ENCODE measurements at regions not wholly inside any gene's neighbourhood (a gene's known extent, or its start where the extent isn't known, plus 50 kb on each side); places are given as distances from the start of the nearest gene placed in this dataset.

GRCh38 chr4:74539044-74539790, 94.3 kb downstream of the AREG start:
- Histone ChIP-seq H3K27ac (ENCODE audit: low read depth, low read length, poor library complexity, severe bottlenecking) (no peak overlapping the region), H3K4me3 (ENCODE audit: low read depth, low read length, poor library complexity, severe bottlenecking) (no peak overlapping the region), H3K4me2 (ENCODE audit: low read length) (no peak overlapping the region), H4K20me1 (ENCODE audit: insufficient read depth, low read length) (no peaks in the 10 kb centered on the region), H3K4me1 (ENCODE audit: insufficient read depth, low read length, poor library complexity, severe bottlenecking) (no peaks in the 10 kb centered on the region), H3K9me2 (ENCODE audit: insufficient read depth, low read length) (no peaks in the 10 kb centered on the region), H3K79me2 (ENCODE audit: insufficient read depth, low read depth, low read length) (no peaks in the 10 kb centered on the region), H2AFZ (ENCODE audit: low read length) (no peak overlapping the region), H3K36me3 (ENCODE audit: insufficient read depth, low read length) (no peaks in the 10 kb centered on the region), H3K9me3 (ENCODE audit: low read length) (no peaks in the 10 kb centered on the region)
- no peak for DNase-seq (ENCODE audit: low spot score)
- no peak for TF ChIP-seq EZH2phosphoT487 (IDR thresholded peaks at IDR 0.05; ENCODE audit: borderline replicate concordance, low read depth, low read length)
- TF ChIP-seq CTCF (conservative IDR thresholded peaks at IDR 0.05; ENCODE audit: low read length), result no peak
- CTCF ChIA-PET (ENCODE audit: unreplicated experiment), result no interaction called here
- BruUV-seq (replicated peaks), result no TSS peak
- POLR2A ChIA-PET, result no interaction called here
- intact Hi-C loops (cut with micrococcal nuclease; ENCODE audit: unreplicated experiment), result no loop called here

GRCh38 chr4:74540193-74540592, 95.3 kb downstream of the AREG start:
- Histone ChIP-seq H2AFZ (ENCODE audit: low read length) (no peak overlapping the region), H3K27ac (ENCODE audit: low read depth, low read length, poor library complexity, severe bottlenecking) (no peak overlapping the region), H3K4me3 (ENCODE audit: low read depth, low read length, poor library complexity, severe bottlenecking) (no peak overlapping the region), H3K36me3 (ENCODE audit: insufficient read depth, low read length) (no peaks in the 10 kb centered on the region), H4K20me1 (ENCODE audit: insufficient read depth, low read length) (no peaks in the 10 kb centered on the region), H3K4me2 (ENCODE audit: low read length) (no peak overlapping the region), H3K9me3 (ENCODE audit: low read length) (no peaks in the 10 kb centered on the region), H3K4me1 (ENCODE audit: insufficient read depth, low read length, poor library complexity, severe bottlenecking) (no peaks in the 10 kb centered on the region), H3K79me2 (ENCODE audit: insufficient read depth, low read depth, low read length) (no peaks in the 10 kb centered on the region), H3K9me2 (ENCODE audit: insufficient read depth, low read length) (no peaks in the 10 kb centered on the region)
- DNase-seq (ENCODE audit: low spot score), result no peak
- BruUV-seq (replicated peaks), result no TSS peak
- CTCF ChIA-PET (ENCODE audit: unreplicated experiment), result no interaction called here
- POLR2A ChIA-PET, result no interaction called here
- no peak for TF ChIP-seq CTCF (conservative IDR thresholded peaks at IDR 0.05; ENCODE audit: low read length)
- TF ChIP-seq EZH2phosphoT487 (IDR thresholded peaks at IDR 0.05; ENCODE audit: borderline replicate concordance, low read depth, low read length), result no peak
- intact Hi-C loops (cut with micrococcal nuclease; ENCODE audit: unreplicated experiment), result no loop called here

- Histone ChIP-seq H3K4me2 (ENCODE audit: low read length) (no peak overlapping the region), H2AFZ (ENCODE audit: low read length) (no peak overlapping the region), H3K36me3 (ENCODE audit: insufficient read depth, low read length) (no peaks in the 10 kb centered on the region), H3K4me1 (ENCODE audit: insufficient read depth, low read length, poor library complexity, severe bottlenecking) (no peaks in the 10 kb centered on the region), H3K27ac (ENCODE audit: low read depth, low read length, poor library complexity, severe bottlenecking) (no peak overlapping the region), H3K4me3 (ENCODE audit: low read depth, low read length, poor library complexity, severe bottlenecking) (no peak overlapping the region), H3K79me2 (ENCODE audit: insufficient read depth, low read depth, low read length) (no peaks in the 10 kb centered on the region), H3K9me2 (ENCODE audit: insufficient read depth, low read length) (no peaks in the 10 kb centered on the region), H4K20me1 (ENCODE audit: insufficient read depth, low read length) (no peaks in the 10 kb centered on the region), H3K9me3 (ENCODE audit: low read length) (no peaks in the 10 kb centered on the region)
- ChIA-PET CTCF (ENCODE audit: unreplicated experiment) (no interaction called here), POLR2A (no interaction called here)
- no peak for TF ChIP-seq EZH2phosphoT487 (IDR thresholded peaks at IDR 0.05; ENCODE audit: borderline replicate concordance, low read depth, low read length)
- intact Hi-C loops (cut with micrococcal nuclease; ENCODE audit: unreplicated experiment), result no loop called here
- no peak for DNase-seq (ENCODE audit: low spot score)
- no TSS peak for BruUV-seq (replicated peaks)
Measured at GRCh38 chr4:74541667-74542066, 96.7 kb downstream of the AREG start.

Measured in OCI-LY7 (cell line).